ENCODE measurements at regions not wholly inside any gene's neighbourhood (a gene's known extent, or its start where the extent isn't known, plus 50 kb on each side); places are given as distances from the start of the nearest gene placed in this dataset.
"Not testable (repeated sequence)": the region's sequence is repeated elsewhere in the genome, so short reads cannot be mapped to it uniquely, and the experiment has no call there.

DNA sequence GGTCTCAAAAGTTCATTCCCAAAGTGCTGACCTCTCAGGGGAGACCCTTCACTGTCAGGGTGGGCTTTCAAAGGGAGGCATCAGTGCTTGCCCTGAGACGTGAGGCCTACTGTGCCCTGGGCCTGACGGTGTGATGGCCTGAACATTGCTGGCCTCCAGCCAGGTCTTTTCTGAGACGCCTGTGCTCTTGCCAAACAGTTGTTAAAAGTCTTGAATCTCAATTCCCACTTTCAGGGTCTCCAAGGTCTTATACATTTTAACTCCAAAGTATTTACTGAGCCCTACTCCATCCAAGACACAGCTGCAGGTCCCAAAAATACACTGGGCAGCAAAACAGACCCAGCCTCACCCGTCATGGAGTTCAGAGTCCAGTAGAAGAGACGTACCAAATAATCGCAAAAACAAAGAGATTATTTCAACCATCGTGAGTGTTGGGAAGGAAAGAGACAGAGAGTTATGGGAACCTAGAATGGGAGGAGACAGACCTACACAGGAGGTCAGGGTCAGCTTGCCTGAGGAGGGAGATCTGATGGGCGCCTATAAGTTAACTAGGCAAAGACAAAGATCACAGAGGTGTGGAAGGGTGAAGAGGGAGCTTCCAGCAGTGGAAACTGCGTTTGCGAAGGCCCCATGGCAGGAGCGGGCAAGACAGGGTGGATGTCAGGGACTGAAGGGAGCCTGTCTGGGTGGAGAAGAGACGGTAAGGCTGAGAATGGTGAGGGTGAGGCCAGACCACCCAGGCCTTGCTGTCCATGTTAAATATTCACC is 446.3 kb downstream of the PREX1 start:
- DNase-seq (ENCODE audit: low read depth in 3 of 3) = no peak

- DNase-seq (ENCODE audit: low read depth in 3 of 3) = no peak
Observed at GRCh38 chr20:48380661-48381060, 447.1 kb downstream of the PREX1 start.

DNA sequence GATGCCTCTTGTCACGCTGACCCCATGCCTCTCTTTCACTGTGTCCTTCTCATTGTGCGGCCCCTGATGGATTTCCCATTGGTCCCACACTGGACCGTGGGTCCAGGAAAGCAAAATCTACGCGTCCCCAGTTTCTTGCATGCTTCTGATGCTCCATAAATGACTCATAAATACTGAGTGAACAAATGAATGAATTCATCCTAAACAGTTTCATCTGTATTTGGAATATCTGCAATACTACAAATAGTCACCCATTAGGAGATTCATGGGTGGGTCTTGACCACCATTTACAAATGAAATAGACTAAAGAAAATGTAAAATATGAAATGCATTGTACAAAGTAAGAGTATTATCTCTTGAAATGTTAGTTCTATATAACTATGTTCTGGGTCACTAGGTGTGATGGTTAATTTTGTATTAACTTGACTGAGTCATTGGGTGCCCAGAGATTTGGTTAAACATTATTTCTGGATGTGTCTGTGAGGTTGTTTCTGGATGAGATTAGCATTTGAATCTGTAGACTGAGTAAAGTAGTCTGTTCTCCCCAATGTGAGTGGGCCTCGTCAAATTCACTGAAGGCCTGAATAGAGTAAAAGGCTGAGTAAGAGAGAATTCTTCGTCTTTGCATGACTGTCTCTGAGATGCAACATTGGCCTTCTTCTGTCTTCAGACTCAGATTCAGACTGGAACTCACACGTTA is 448.7 kb downstream of the PREX1 start:
- no peak for DNase-seq (ENCODE audit: low read depth in 3 of 3)

GRCh38 chr20:48377940-48378339 is 449.9 kb downstream of the PREX1 start:
- no peak for DNase-seq (ENCODE audit: low read depth in 3 of 3)

- DNase-seq (ENCODE audit: low read depth in 3 of 3) = no peak
Observed at GRCh38 chr20:48375804-48376203, 452.0 kb downstream of the PREX1 start.

DNA sequence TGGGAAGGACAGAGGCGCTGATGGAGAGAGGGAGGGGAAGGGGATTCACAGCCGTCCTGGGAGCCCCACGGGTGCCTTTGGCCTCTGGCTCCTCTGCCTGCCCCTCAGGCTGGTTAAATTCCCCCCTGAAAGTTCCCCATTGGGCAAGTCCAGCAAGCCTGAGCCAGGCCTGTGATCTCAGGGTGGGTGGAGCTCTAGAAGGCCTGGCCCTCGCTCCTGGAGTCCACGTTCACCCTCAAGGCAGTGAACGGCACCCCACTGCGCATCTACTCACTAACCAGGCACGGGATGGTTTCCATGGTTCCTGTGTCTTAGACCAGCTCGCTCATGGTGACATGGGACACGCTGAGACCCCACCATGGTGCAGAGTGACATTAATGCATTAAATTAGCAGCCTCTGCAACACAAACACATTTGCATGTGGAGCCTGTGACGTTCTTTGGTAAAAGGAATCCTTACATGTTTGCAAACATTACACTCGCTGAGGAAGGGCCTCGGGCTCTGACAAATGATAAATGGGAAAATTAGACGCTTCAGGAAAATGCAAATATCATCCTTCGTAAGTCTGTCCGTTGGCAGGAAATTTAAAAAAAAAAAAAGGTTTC is 452.7 kb downstream of the PREX1 start:
- DNase-seq (ENCODE audit: low read depth in 3 of 3) = no peak

GRCh38 chr20:48374031-48374907 is 453.5 kb downstream of the PREX1 start:
- DNase-seq (ENCODE audit: low read depth in 3 of 3) = not testable (repeated sequence)

DNA sequence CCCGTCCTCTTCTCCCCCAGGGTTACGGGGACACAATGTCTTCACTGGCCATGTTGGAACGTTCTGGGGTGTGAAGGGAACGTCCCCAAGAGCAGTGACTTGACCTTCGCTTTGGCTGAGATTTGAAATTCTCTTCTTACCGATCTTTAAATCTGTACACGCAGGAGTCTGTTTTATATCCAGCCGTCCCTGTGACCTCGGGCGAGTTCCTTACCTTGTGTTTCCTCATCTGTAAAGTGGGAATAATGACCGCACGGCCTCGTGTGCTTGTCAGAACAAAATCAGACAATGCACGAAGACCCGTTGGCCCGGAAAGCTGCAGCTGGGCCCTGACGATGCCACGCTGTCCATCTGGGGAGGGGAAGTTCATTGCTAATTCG is 454.3 kb downstream of the PREX1 start:
- no peak for DNase-seq (ENCODE audit: low read depth in 3 of 3)

- not testable (repeated sequence) for DNase-seq (ENCODE audit: low read depth in 3 of 3)
Observed at GRCh38 chr20:48372851-48373554, 454.8 kb downstream of the PREX1 start.

- DNase-seq (ENCODE audit: low read depth in 3 of 3) = no peak
Observed at GRCh38 chr20:48371211-48371610, 456.6 kb downstream of the PREX1 start.

DNA sequence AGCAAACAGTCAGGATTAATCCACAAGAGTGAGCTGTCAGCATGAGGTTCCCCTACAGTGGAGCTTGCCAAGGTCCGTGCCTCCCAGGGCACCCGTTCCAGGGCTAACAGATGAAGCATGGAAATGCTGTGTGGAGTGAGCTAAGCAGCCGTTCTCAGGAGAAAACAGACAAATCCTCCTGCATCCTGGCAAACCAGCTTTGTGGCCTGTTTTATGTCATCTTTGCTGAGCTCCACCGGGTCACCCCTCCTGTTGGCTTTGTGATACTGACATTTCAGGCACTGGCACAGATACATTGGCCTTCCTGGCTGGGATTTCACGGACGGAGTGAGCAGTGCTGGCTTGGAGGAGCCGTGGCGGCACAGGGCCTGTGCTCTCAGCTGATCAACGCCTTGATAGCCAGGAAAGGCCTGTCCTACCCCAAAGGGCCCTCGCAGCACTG is 459.2 kb downstream of the PREX1 start:
- not testable (repeated sequence) for DNase-seq (ENCODE audit: low read depth in 3 of 3)

- DNase-seq (ENCODE audit: low read depth in 3 of 3) = not testable (repeated sequence)
Observed at GRCh38 chr20:48367541-48368358, 460.0 kb downstream of the PREX1 start.

- no peak for DNase-seq (ENCODE audit: low read depth in 3 of 3)
Observed at GRCh38 chr20:48366230-48366629, 461.6 kb downstream of the PREX1 start.

- DNase-seq (ENCODE audit: low read depth in 3 of 3) = no peak
Observed at GRCh38 chr20:48364688-48365421, 462.9 kb downstream of the PREX1 start.

GRCh38 chr20:48364055-48364454 is 463.7 kb downstream of the PREX1 start:
- no peak for DNase-seq (ENCODE audit: low read depth in 3 of 3)

DNA sequence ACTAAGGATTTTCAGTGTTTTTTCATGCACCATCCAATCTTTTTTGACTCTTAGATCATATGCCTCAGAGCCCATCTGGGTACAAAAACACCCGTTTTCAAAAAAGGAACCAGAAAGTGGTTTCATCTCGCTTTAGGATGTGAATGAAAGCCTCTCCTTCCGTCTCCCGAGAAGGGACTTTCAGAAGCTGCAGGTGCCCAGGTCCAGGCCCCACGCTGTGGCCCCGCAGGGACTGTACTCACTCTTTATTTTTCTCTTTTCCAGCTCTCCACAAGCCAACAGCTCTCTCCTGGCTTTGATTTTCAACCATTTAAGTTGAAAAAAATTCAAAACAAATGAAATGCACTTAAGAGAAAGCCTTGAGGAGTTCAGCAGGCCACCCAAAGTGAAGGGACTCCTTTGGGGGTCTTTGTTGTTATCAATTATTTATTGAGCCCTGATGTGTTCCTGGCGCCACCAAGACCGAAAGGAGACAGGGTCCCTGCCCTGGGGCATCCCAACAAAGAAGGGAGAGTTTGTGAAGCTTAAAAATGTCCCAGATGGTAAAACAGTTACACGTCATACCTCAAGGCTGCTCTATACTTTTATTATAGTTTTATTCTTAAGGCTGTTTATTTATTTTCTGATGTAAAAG is 467.3 kb downstream of the PREX1 start:
- no peak for DNase-seq (ENCODE audit: low read depth in 3 of 3)

- no peak for DNase-seq (ENCODE audit: low read depth in 3 of 3)
Observed at GRCh38 chr20:48359692-48360341, 468.0 kb downstream of the PREX1 start.

- not testable (repeated sequence) for DNase-seq (ENCODE audit: low read depth in 3 of 3)
Observed at GRCh38 chr20:48359055-48359390, 468.8 kb downstream of the PREX1 start.

All from stimulated activated CD4-positive, alpha-beta T cell treated with anti-CD3 and anti-CD28 coated beads, TNF-alpha, amount 100 ng/mL, for 48 hours (primary cell).